ENCODE measurements at regions not wholly inside any gene's neighbourhood (a gene's known extent, or its start where the extent isn't known, plus 50 kb on each side); places are given as distances from the start of the nearest gene placed in this dataset.

GRCh38 chr4:171087089-171087488 is 726.1 kb upstream of the GALNTL6 start (continued):
- TF ChIP-seq, protein P1, sequence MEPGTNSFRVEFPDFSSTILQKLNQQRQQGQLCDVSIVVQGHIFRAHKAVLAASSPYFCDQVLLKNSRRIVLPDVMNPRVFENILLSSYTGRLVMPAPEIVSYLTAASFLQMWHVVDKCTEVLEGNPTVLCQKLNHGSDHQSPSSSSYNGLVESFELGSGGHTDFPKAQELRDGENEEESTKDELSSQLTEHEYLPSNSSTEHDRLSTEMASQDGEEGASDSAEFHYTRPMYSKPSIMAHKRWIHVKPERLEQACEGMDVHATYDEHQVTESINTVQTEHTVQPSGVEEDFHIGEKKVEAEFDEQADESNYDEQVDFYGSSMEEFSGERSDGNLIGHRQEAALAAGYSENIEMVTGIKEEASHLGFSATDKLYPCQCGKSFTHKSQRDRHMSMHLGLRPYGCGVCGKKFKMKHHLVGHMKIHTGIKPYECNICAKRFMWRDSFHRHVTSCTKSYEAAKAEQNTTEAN (CRISPR knock-in tag; IDR thresholded peaks at IDR 0.05): no peak
- TF ChIP-seq TP53 (CRISPR knock-in tag; IDR thresholded peaks at IDR 0.05): no peak
- TF ChIP-seq, protein P2, sequence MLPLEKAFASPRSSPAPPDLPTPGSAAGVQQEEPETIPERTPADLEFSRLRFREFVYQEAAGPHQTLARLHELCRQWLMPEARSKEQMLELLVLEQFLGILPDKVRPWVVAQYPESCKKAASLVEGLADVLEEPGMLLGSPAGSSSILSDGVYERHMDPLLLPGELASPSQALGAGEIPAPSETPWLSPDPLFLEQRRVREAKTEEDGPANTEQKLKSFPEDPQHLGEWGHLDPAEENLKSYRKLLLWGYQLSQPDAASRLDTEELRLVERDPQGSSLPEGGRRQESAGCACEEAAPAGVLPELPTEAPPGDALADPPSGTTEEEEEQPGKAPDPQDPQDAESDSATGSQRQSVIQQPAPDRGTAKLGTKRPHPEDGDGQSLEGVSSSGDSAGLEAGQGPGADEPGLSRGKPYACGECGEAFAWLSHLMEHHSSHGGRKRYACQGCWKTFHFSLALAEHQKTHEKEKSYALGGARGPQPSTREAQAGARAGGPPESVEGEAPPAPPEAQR (CRISPR knock-in tag; IDR thresholded peaks at IDR 0.05): no peak

DNA sequence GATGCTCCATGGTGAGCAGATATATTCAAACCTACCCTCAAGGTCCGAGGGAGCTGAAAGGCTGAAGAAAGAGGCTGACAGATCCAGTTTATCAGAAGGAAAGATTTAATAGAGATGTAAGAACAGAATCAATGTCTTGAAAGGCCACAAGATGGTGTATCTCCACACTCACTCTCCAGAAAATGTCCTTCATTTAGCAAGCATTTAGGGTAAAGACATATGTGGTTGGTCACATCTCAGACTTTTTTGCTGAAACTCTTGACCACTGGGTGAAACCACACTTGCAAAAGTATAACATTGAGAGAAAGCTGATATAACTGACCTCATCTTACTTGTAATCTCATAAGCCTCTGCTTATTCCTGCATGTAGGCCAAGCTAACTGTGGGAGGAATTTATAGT is 745.8 kb upstream of the GALNTL6 start:
- H3K36me3 Mint-ChIP-seq: peaks cover 7% of the 10 kb centered on the region
- CTCF ChIA-PET: no interaction called here
- H3K9me3 Mint-ChIP-seq: peaks cover 40% of the 10 kb centered on the region
- POLR2A ChIA-PET: no interaction called here
- TF ChIP-seq, protein P3, sequence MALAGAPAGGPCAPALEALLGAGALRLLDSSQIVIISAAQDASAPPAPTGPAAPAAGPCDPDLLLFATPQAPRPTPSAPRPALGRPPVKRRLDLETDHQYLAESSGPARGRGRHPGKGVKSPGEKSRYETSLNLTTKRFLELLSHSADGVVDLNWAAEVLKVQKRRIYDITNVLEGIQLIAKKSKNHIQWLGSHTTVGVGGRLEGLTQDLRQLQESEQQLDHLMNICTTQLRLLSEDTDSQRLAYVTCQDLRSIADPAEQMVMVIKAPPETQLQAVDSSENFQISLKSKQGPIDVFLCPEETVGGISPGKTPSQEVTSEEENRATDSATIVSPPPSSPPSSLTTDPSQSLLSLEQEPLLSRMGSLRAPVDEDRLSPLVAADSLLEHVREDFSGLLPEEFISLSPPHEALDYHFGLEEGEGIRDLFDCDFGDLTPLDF (CRISPR knock-in tag; IDR thresholded peaks at IDR 0.05): no peak
- TF ChIP-seq ARID4B (CRISPR knock-in tag; IDR thresholded peaks at IDR 0.05; ENCODE audit: borderline replicate concordance) (no peak), NFYB (CRISPR knock-in tag; conservative IDR thresholded peaks at IDR 0.05; ENCODE audit: low read depth) (no peak), NFE2L1 (CRISPR knock-in tag; IDR thresholded peaks at IDR 0.05) (no peak)
- TF ChIP-seq, protein P1 (CRISPR knock-in tag; IDR thresholded peaks at IDR 0.05): no peak
- no peak for ATAC-seq
- DNase-seq (ENCODE audit: low spot score): no peak
- H3K4me1 Mint-ChIP-seq: no peaks in the 10 kb centered on the region
- H3K27ac Mint-ChIP-seq: no peak overlapping the region
- H3K4me3 Mint-ChIP-seq: no peak overlapping the region
- no peaks in the 10 kb centered on the region for H3K27me3 Mint-ChIP-seq (ENCODE audit: low read depth)

DNA sequence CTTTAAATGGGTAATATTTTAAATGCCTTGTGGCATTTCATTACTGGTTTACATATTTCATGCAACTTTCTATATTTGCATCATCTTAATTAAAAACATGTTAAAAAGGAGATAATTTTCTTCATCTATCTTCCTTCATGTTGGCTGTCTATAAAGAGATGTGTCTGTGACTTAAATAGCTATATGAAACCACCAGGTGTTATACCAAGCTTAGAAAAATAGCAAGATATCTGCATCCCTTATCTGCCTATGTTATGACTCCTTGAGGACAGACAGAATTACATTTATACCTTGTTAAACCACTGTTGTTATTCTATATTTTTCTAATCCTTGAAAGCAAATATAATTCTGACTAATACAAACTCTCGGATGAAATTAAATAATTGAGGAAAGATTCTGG is 763.8 kb upstream of the GALNTL6 start:
- ChIA-PET CTCF (no interaction called here), POLR2A (no interaction called here)
- Mint-ChIP-seq H3K27ac (no peak overlapping the region), H3K9me3 (peaks cover 9% of the 10 kb centered on the region), H3K27me3 (ENCODE audit: low read depth) (no peaks in the 10 kb centered on the region), H3K4me1 (no peaks in the 10 kb centered on the region), H3K36me3 (no peaks in the 10 kb centered on the region), H3K4me3 (no peak overlapping the region)
- DNase-seq (ENCODE audit: low spot score) (no peak), ATAC-seq (no peak)
- TF ChIP-seq E2F5 (CRISPR knock-in tag; IDR thresholded peaks at IDR 0.05): no peak
- TF ChIP-seq MXD4 (CRISPR knock-in tag; IDR thresholded peaks at IDR 0.05; ENCODE audit: borderline replicate concordance): no peak
- TF ChIP-seq ZNF317 (CRISPR knock-in tag; IDR thresholded peaks at IDR 0.05; ENCODE audit: borderline replicate concordance, low read depth): no peak
- TF ChIP-seq, protein P4, sequence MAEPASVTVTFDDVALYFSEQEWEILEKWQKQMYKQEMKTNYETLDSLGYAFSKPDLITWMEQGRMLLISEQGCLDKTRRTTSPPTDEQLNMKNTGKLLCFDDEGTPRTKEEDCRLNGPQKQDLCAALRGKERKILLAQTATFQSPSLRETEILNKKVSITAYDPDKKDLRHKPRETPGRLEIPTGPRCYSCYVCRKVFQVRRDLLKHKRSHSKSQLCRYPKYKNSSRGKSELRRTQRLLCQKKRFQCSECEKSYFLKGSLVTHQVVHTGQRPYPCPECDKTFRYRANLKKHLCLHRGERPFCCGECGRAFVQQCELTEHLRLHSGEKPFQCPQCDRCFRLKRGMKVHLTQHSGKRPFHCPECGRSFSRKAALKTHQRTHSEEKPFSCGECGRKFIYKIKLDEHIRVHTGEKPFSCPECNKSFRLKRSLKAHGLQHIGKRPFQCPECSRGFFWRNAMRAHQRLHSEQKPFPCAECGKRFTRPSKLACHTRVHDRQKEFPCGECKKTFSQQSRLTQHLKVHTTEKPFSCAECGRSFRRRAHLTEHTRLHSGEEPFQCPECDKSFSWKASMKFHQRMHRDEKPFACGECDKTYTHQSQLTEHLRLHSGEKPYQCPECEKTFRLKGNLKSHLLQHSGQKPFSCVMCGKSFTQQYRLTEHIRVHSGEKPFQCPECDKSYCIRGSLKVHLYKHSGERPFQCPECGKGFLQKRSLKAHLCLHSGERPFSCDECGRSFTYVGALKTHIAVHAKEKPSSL (CRISPR knock-in tag; conservative IDR thresholded peaks at IDR 0.05): no peak
- no peak for TF ChIP-seq HMGA2 (CRISPR knock-in tag; IDR thresholded peaks at IDR 0.05)
- TF ChIP-seq ZNF532 (CRISPR knock-in tag; IDR thresholded peaks at IDR 0.05; ENCODE audit: borderline replicate concordance): no peak
